CD14-positive monocyte (primary cell): ENCODE measurements at regions not wholly inside any gene's neighbourhood (a gene's known extent, or its start where the extent isn't known, plus 50 kb on each side); places are given as distances from the start of the nearest gene placed in this dataset.

Experiments used
- DNase-seq, 3 donors: peaks; one replicate each; pipeline ENCODE4 v3.0.0-alpha.2; 2011 to 2022
- H2AFZ ChIP-seq: 2 replicates; pipeline ENCODE4 v1.6.0; 2012; ENCODE audit warnings: mild to moderate bottlenecking, low read depth, low read length, inconsistent platforms; ENCODE audit not compliant: insufficient read depth, poor library complexity, severe bottlenecking
- H3K27ac ChIP-seq, 2 donors: 1 replicate in 1 of 2; 2 replicates in 1 of 2; pipeline ENCODE4 v1.5.1; 2012 to 2013; ENCODE audit warnings: low read length in 2 of 2, control low read depth in 1 of 2, inconsistent platforms in 1 of 2, low read depth in 1 of 2, mild to moderate bottlenecking in 1 of 2
- H3K27me3 ChIP-seq, 2 donors: one replicate each; pipeline versions ENCODE4 v1.6.0 to v1.6.1; 2011 to 2013; ENCODE audit warnings: low read length in 2 of 2; ENCODE audit not compliant: control insufficient read depth in 2 of 2, insufficient read depth in 2 of 2
- H3K36me3 ChIP-seq, 2 donors: replicated peaks in 1 of 2; 1 replicate in 1 of 2; 2 replicates in 1 of 2; pipeline versions ENCODE4 v1.5.1 to v1.6.1; 2012 to 2013; ENCODE audit warnings: low read length in 2 of 2, control low read depth in 1 of 2, inconsistent platforms in 1 of 2, mild to moderate bottlenecking in 1 of 2; ENCODE audit not compliant: insufficient read depth in 2 of 2, control insufficient read depth in 1 of 2
- H3K4me1 ChIP-seq, 2 donors: 1 replicate in 1 of 2; 2 replicates in 1 of 2; pipeline versions ENCODE4 v1.5.1 to v1.6.1; 2012 to 2013; ENCODE audit warnings: low read length in 2 of 2, control low read depth in 1 of 2, inconsistent platforms in 1 of 2, mild to moderate bottlenecking in 1 of 2, moderate library complexity in 1 of 2; ENCODE audit not compliant: insufficient read depth in 2 of 2, control insufficient read depth in 1 of 2
- H3K4me2 ChIP-seq: replicated peaks from 2 replicates; pipeline ENCODE3; 2012; ENCODE audit warnings: low read length, moderate library complexity, mild to moderate bottlenecking; ENCODE audit not compliant: poor library complexity, severe bottlenecking; ENCODE audit errors: extremely low read depth
- H3K4me3 ChIP-seq, 3 experiments: fragments of 200-600 bp in 1 of 3; sonication (generic) in 1 of 3; replicated peaks in 1 of 3; 1 replicate in 2 of 3; 2 replicates in 1 of 3; pipeline ENCODE4 v1.5.1; 2011 to 2013; ENCODE audit warnings: low read length in 3 of 3, mild to moderate bottlenecking in 3 of 3, control low read depth in 2 of 3, low read depth in 2 of 3, inconsistent platforms in 1 of 3, moderate library complexity in 1 of 3
- H3K79me2 ChIP-seq: 2 replicates; pipeline ENCODE4 v1.6.0; 2012; ENCODE audit warnings: mild to moderate bottlenecking, control low read depth, inconsistent platforms, low read length, moderate library complexity; ENCODE audit not compliant: insufficient read depth
- H3K9ac ChIP-seq: 2 replicates; pipeline ENCODE4 v1.6.0; 2017; ENCODE audit warnings: low read length, mild to moderate bottlenecking; ENCODE audit not compliant: insufficient read depth, poor library complexity, severe bottlenecking
- H3K9me3 ChIP-seq, 2 donors: replicated peaks in 1 of 2; 1 replicate in 1 of 2; 2 replicates in 1 of 2; pipeline versions ENCODE4 v1.5.1 to v1.6.1; 2012 to 2013; ENCODE audit warnings: low read length in 2 of 2, control low read depth in 1 of 2; ENCODE audit not compliant: control insufficient read depth in 1 of 2, insufficient read depth in 1 of 2
- H4K20me1 ChIP-seq: 2 replicates; pipeline ENCODE4 v1.6.0; 2012; ENCODE audit warnings: mild to moderate bottlenecking, low read length, control low read depth, moderate library complexity; ENCODE audit not compliant: insufficient read depth
- H3K27ac Mint-ChIP-seq, 7 donors: one replicate each; pipeline ENCODE4 v1.8.0; 2020; ENCODE audit warnings: mild to moderate bottlenecking in 7 of 7, mixed read lengths in 7 of 7, moderate library complexity in 6 of 7, inconsistent platforms in 2 of 7
- H3K27me3 Mint-ChIP-seq, 3 donors: one replicate each; pipeline ENCODE4 v1.8.0; 2021 to 2022; ENCODE audit warnings: low read depth in 3 of 3, mild to moderate bottlenecking in 3 of 3, mixed read lengths in 3 of 3, moderate library complexity in 3 of 3, inconsistent platforms in 1 of 3
- H3K36me3 Mint-ChIP-seq, 2 donors: one replicate each; pipeline ENCODE4 v1.8.0; 2020; ENCODE audit warnings: mixed read lengths in 2 of 2, inconsistent platforms in 1 of 2, mild to moderate bottlenecking in 1 of 2
- H3K4me1 Mint-ChIP-seq: one replicate; pipeline ENCODE4 v1.8.0; 2020; ENCODE audit warnings: mild to moderate bottlenecking, mixed read lengths
- H3K4me3 Mint-ChIP-seq, 2 donors: one replicate each; pipeline ENCODE4 v1.8.0; 2020; ENCODE audit warnings: mild to moderate bottlenecking in 2 of 2, mixed read lengths in 2 of 2, moderate library complexity in 1 of 2
- H3K9me3 Mint-ChIP-seq, 7 donors: one replicate each; pipeline ENCODE4 v1.8.0; 2020 to 2022; ENCODE audit warnings: mixed read lengths in 7 of 7, mild to moderate bottlenecking in 6 of 7, moderate library complexity in 6 of 7, inconsistent platforms in 2 of 7
- CTCF ChIP-seq: fragments of 200-600 bp; IDR thresholded peaks from one replicate; pipeline ENCODE4 v1.8.0; 2022; ENCODE audit warnings: antibody characterized with exemption, mild to moderate bottlenecking
- WGBS: methylation state at CpG from one replicate; pipeline ENCODE4 v1.1.5; 2013; ENCODE audit warnings: missing lambda C conversion rate; ENCODE audit not compliant: insufficient coverage; 5-methylcytosine and 5-hydroxymethylcytosine counted together
- intact Hi-C, 2 donors: fragments of 100-400 bp; cut with micrococcal nuclease; formaldehyde crosslinking; loops; one replicate each; pipeline versions ENCODE4 v1.15.0 to v1.15.1; 2023

DNA sequence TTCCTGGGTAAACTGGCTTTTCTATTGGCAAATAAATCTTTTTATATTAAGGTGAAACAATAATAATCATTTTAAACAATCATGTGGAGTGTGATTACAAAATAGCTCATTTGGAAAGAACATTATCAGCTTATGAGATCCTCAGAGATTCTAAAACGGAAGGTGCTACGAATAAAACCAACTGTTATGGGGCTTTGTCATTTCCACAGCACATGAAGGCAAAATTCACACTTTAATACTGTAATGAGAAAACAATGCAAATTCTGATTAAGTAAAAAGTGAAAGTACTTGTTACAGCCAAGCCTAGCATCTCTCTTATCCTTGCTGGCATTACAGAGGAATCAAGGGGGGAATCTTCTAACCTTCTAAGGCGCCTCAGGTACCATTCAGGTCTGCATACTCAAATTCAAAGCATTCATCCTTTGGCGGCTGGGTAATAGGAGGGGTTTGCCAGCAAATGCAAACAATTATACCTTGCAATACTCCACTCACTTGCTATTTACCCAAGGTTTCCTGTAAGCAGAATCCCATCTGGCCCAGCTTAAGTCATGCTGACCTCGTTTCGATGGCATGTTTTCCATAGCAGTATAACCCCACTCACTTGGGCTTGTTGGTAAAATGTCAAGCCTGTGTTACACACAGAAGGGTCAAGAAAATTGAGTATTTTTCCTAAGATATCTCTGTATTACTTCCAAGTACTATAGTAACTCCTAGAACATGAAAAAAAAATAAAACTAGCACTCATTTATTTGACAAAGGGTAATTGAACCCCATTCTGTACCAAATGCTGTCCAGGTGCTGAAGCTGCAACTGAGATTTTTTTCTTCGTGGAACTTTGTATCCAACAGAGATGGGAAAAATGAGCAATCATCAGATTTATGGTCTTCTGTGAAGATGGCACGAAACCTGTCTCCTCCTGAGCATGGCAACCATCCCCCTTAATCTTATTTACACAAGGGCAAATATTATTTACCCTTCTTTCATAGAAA, 183.7 kb upstream of the LMCD1 start:
- no peak for DNase-seq
- WGBS = no CpG with 5 or more reads among the region's 8 CpGs
- H3K9me3 ChIP-seq = no peaks in the 10 kb centered on the region
- no peak for TF ChIP-seq CTCF
- no peaks in the 10 kb centered on the region for H3K27me3 ChIP-seq
- H4K20me1 ChIP-seq = no peaks in the 10 kb centered on the region
- Mint-ChIP-seq H3K36me3 (no peaks in the 10 kb centered on the region), H3K9me3 (peaks cover 0 to 6% (median 0%) of the 10 kb centered on the region in 7 donors), H3K4me1 (no peaks in the 10 kb centered on the region), H3K27me3 (peaks cover 0 to 2% (median 0%) of the 10 kb centered on the region in 3 donors), H3K4me3 (no peak overlapping the region), H3K27ac (no peak overlapping the region)
- no peak overlapping the region for H3K4me3 ChIP-seq
- no peak overlapping the region for H3K27ac ChIP-seq
- H3K4me1 ChIP-seq = no peaks in the 10 kb centered on the region
- H2AFZ ChIP-seq = no peak overlapping the region
- no peak overlapping the region for H3K4me2 ChIP-seq
- H3K9ac ChIP-seq = no peak overlapping the region
- H3K79me2 ChIP-seq = no peaks in the 10 kb centered on the region
- intact Hi-C loops = no loop called here
- no peaks in the 10 kb centered on the region for H3K36me3 ChIP-seq

GRCh38 chr3:8319935-8320634, 181.5 kb upstream of the LMCD1 start:
- no peak overlapping the region for H3K4me3 ChIP-seq
- Mint-ChIP-seq H3K4me1 (no peaks in the 10 kb centered on the region), H3K36me3 (no peaks in the 10 kb centered on the region), H3K9me3 (peaks cover 0 to 6% (median 0%) of the 10 kb centered on the region in 7 donors), H3K27me3 (peaks cover 0 to 2% (median 0%) of the 10 kb centered on the region in 3 donors), H3K4me3 (no peak overlapping the region), H3K27ac (no peak overlapping the region)
- H3K36me3 ChIP-seq = no peaks in the 10 kb centered on the region
- no peaks in the 10 kb centered on the region for H3K27me3 ChIP-seq
- H3K4me2 ChIP-seq = no peak overlapping the region
- H3K9ac ChIP-seq = no peak overlapping the region
- intact Hi-C loops = no loop called here
- H3K27ac ChIP-seq = no peak overlapping the region
- H3K9me3 ChIP-seq = no peaks in the 10 kb centered on the region
- H3K4me1 ChIP-seq = no peaks in the 10 kb centered on the region
- DNase-seq = no peak
- no peaks in the 10 kb centered on the region for H4K20me1 ChIP-seq
- H3K79me2 ChIP-seq = no peaks in the 10 kb centered on the region
- no peak overlapping the region for H2AFZ ChIP-seq
- WGBS = no CpG with 5 or more reads among the region's 2 CpGs
- no peak for TF ChIP-seq CTCF
